ENCODE measurements at regions not wholly inside any gene's neighbourhood (a gene's known extent, or its start where the extent isn't known, plus 50 kb on each side); places are given as distances from the start of the nearest gene placed in this dataset.

DNA sequence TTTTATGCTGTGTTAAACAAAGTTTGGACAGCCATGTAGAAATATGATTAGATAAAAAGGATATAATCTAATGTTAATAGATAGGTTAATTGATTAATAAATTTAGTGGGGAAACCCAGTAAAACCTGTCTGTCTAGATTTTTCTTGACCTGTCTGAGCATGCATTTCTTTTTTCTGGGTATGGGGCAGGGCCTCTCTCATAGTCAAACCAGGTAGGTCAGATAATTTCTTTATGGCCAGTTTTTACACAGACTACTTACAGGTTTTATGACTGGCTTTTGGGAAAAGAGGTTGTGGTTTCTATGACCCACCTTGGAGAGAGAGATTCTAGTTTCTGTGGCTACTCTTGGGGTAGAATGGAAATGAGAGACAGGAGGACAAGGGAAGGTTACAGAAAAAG is 135.6 kb upstream of the EPHA5 start:
- no peak for TF ChIP-seq CTCF (IDR thresholded peaks at IDR 0.05)
- no peak for TF ChIP-seq POLR2A (IDR thresholded peaks at IDR 0.05)
